CD4-positive, alpha-beta T cell treated with Interleukin-15 for 4 hours (primary cell): ENCODE measurements at regions not wholly inside any gene's neighbourhood (a gene's known extent, or its start where the extent isn't known, plus 50 kb on each side); places are given as distances from the start of the nearest gene placed in this dataset.
A peak's percentile ranks its signal among the peaks of the same experiment; 100 is the strongest.

ENCODE experiments used
- DNase-seq: peaks from one replicate; pipeline ENCODE4 v3.0.0-alpha.2; 2020; ENCODE audit warnings: low spot score

- no peak for DNase-seq
Measured at GRCh38 chr10:131774681-131775085, 126.1 kb upstream of the PPP2R2D start.

GRCh38 chr10:131775433-131775832 lies 125.4 kb upstream of the PPP2R2D start:
- DNase-seq: no peak

GRCh38 chr10:131775833-131776232 lies 125.0 kb upstream of the PPP2R2D start:
- DNase-seq: no peak

- no peak for DNase-seq
Measured at GRCh38 chr10:131776496-131776895, 124.3 kb upstream of the PPP2R2D start.

- DNase-seq: no peak
Measured at GRCh38 chr10:131777162-131777561, 123.6 kb upstream of the PPP2R2D start.

- DNase-seq: no peak
Measured at GRCh38 chr10:131777921-131778320, 122.9 kb upstream of the PPP2R2D start.

GRCh38 chr10:131778385-131778784 lies 122.4 kb upstream of the PPP2R2D start:
- DNase-seq: no peak

GRCh38 chr10:131778842-131779241 lies 122.0 kb upstream of the PPP2R2D start:
- no peak for DNase-seq

GRCh38 chr10:131779661-131780394 lies 121.0 kb upstream of the PPP2R2D start:
- DNase-seq: no peak

- no peak for DNase-seq
Measured at GRCh38 chr10:131781076-131781475, 119.7 kb upstream of the PPP2R2D start.

GRCh38 chr10:131781791-131782190 lies 119.0 kb upstream of the PPP2R2D start:
- no peak for DNase-seq

GRCh38 chr10:131784363-131785120 lies 116.3 kb upstream of the PPP2R2D start:
- DNase-seq: no peak

- DNase-seq: no peak
Measured at GRCh38 chr10:131785121-131785460, 115.7 kb upstream of the PPP2R2D start.

GRCh38 chr10:131786756-131787605 lies 113.8 kb upstream of the PPP2R2D start:
- peak; percentile 4 for DNase-seq

- no peak for DNase-seq
Measured at GRCh38 chr10:131787961-131788360, 112.8 kb upstream of the PPP2R2D start.

- DNase-seq: no peak
Measured at GRCh38 chr10:131788386-131788785, 112.4 kb upstream of the PPP2R2D start.

GRCh38 chr10:131789516-131789915 lies 111.3 kb upstream of the PPP2R2D start:
- DNase-seq: no peak

GRCh38 chr10:131790021-131790420 lies 110.8 kb upstream of the PPP2R2D start:
- DNase-seq: no peak

- no peak for DNase-seq
Measured at GRCh38 chr10:131792011-131792651, 108.7 kb upstream of the PPP2R2D start.

GRCh38 chr10:131792809-131793208 lies 108.0 kb upstream of the PPP2R2D start:
- no peak for DNase-seq

- DNase-seq: no peak
Measured at GRCh38 chr10:131795761-131796160, 105.0 kb upstream of the PPP2R2D start.

- no peak for DNase-seq
Measured at GRCh38 chr10:131797626-131798025, 103.2 kb upstream of the PPP2R2D start.
